ENCODE measurements at regions not wholly inside any gene's neighbourhood (a gene's known extent, or its start where the extent isn't known, plus 50 kb on each side); places are given as distances from the start of the nearest gene placed in this dataset.

DNA sequence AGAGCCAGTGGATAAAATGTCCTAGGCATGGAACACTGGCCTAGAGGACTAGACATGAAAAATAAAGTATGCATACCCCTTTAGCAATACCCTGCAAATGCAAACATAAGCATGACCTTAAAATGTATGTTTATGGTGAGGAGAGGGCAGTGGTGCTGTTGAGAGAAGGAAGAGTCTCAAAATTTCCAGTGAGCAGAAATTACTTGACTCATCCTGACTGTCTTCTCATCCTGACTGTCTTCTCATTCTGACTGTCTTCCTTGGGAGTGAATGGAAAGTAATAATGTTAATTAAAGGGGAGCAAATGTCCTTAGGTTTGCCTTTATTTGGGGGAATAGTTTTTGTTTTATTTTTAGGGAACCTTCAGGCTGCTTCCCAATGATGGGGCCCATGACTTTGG lies 121.5 kb upstream of the GALNT15 start:
- Histone ChIP-seq H3K27ac (ENCODE audit: low read depth, low read length) (no peak overlapping the region), H2AFZ (ENCODE audit: low read length, unreplicated experiment) (no peak overlapping the region), H3K4me3 (ENCODE audit: low read depth, low read length) (no peak overlapping the region), H3K4me1 (ENCODE audit: control insufficient read depth, insufficient read depth, low read length, unreplicated experiment) (peaks cover 36% of the 10 kb centered on the region), H3K36me3 (ENCODE audit: insufficient read depth, low read length) (no peaks in the 10 kb centered on the region), H3K27me3 (ENCODE audit: insufficient read depth, low read length) (no peaks in the 10 kb centered on the region), H3K79me2 (ENCODE audit: control insufficient read depth, insufficient read depth, low read length, unreplicated experiment) (no peaks in the 10 kb centered on the region)

DNA sequence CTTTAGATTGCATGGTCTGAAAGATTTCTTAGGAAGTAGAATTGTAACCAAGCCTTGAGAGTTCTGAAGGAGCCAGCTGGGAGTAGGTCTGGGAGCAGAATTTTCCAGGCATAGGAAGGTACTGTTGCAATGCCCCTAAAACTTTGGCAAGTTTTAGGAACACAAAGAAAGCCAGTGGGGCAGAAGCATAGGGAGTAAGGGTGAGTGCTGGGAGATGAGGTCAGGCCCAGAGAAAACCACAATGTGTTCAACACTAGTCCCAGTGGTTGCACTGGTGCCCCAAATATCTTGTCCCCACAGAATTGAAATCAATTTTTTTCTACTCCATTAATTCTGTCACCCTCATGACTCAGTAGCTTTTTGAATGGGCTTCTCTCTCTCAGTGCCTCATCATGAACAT lies 120.7 kb upstream of the GALNT15 start:
- Histone ChIP-seq H3K4me1 (ENCODE audit: control insufficient read depth, insufficient read depth, low read length, unreplicated experiment) (peaks cover 40% of the 10 kb centered on the region), H3K27ac (ENCODE audit: low read depth, low read length) (peak overlapping the region; percentile 89; the same call in 1 of the 2 replicates), H3K27me3 (ENCODE audit: insufficient read depth, low read length) (no peaks in the 10 kb centered on the region), H3K36me3 (ENCODE audit: insufficient read depth, low read length) (no peaks in the 10 kb centered on the region), H2AFZ (ENCODE audit: low read length, unreplicated experiment) (no peak overlapping the region), H3K79me2 (ENCODE audit: control insufficient read depth, insufficient read depth, low read length, unreplicated experiment) (no peaks in the 10 kb centered on the region), H3K4me3 (ENCODE audit: low read depth, low read length) (no peak overlapping the region)

DNA sequence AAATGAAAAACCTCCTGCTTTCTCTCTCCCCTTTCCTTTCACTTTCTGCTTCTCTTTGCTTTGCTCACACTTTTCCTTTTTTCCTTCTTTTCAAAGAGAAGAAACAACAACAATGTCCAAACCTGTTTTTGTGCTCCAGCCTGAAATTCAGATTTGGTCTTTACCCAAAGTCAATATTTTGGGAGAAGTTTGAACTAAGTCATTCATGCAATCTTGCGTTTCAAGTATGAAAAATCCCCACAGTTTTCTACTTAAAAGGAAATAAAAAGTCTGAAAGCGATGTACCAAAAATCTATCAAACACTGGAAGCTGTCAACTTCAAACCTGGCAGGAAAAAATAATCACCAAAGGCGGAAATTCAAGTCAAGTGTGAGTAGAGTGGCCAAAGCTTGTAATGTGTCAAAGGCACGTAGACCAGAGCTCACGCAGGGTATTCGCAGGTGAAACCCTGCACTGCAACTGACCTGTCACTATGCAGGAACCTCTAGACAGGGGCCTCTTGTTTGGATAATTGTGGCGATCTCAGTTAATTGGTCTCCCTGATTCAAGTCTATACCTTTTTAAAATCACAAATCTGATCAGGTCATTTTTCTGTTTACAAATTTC lies 118.8 kb upstream of the GALNT15 start:
- no peaks in the 10 kb centered on the region for H3K36me3 ChIP-seq (ENCODE audit: insufficient read depth, low read length)
- peak overlapping the region; percentile 2 for H2AFZ ChIP-seq (ENCODE audit: low read length, unreplicated experiment)
- peak overlapping the region; percentile 53 for H3K4me3 ChIP-seq (ENCODE audit: low read depth, low read length)
- H3K4me1 ChIP-seq (ENCODE audit: control insufficient read depth, insufficient read depth, low read length, unreplicated experiment): peaks cover 54% of the 10 kb centered on the region
- H3K27ac ChIP-seq (ENCODE audit: low read depth, low read length): peak overlapping the region; percentile 89
- no peaks in the 10 kb centered on the region for H3K79me2 ChIP-seq (ENCODE audit: control insufficient read depth, insufficient read depth, low read length, unreplicated experiment)
- no peaks in the 10 kb centered on the region for H3K27me3 ChIP-seq (ENCODE audit: insufficient read depth, low read length)

DNA sequence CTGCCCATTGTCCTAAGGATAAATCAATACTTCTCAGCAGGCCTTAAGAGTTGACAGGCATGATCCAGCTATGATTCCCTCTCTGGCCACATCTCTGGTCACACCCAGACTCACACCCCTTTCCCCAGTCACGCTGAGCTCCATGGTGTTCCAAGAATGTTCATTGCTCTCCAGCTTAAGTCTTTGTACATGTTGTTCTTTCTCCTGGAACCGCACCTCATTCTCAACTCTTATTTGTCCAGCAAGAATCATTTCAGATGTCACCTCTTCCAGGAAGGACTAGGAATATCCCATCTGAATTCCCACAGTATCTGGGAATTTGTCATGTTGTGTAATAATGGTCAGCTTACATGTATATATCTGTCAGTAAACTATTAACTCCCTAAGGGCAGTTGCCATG lies 118.3 kb upstream of the GALNT15 start:
- Histone ChIP-seq H2AFZ (ENCODE audit: low read length, unreplicated experiment) (no peak overlapping the region), H3K79me2 (ENCODE audit: control insufficient read depth, insufficient read depth, low read length, unreplicated experiment) (no peaks in the 10 kb centered on the region), H3K27me3 (ENCODE audit: insufficient read depth, low read length) (no peaks in the 10 kb centered on the region), H3K27ac (ENCODE audit: low read depth, low read length) (peak overlapping the region; percentile 89), H3K36me3 (ENCODE audit: insufficient read depth, low read length) (no peaks in the 10 kb centered on the region), H3K4me1 (ENCODE audit: control insufficient read depth, insufficient read depth, low read length, unreplicated experiment) (peaks cover 60% of the 10 kb centered on the region), H3K4me3 (ENCODE audit: low read depth, low read length) (no peak overlapping the region)

DNA sequence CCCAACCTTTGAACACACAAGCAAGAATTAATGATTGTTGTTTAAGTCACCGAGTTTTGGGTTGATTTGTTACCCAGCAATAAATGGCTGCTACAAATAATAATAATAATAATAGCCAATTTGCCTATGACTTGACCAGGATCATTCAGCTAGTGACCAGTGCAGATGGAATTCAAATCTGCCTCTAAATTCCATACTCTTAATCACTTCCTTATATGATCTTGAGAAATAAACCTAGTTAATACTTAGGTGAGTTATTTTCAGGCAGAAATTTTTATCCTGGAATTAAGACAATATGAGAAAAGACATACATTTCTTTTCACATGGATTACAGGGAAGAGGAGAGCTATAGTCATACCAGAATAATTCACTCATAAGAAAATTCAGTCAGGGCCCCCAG lies 116.0 kb upstream of the GALNT15 start:
- no peaks in the 10 kb centered on the region for H3K79me2 ChIP-seq (ENCODE audit: control insufficient read depth, insufficient read depth, low read length, unreplicated experiment)
- no peaks in the 10 kb centered on the region for H3K36me3 ChIP-seq (ENCODE audit: insufficient read depth, low read length)
- H3K4me1 ChIP-seq (ENCODE audit: control insufficient read depth, insufficient read depth, low read length, unreplicated experiment): peaks cover 69% of the 10 kb centered on the region
- no peak overlapping the region for H2AFZ ChIP-seq (ENCODE audit: low read length, unreplicated experiment)
- H3K27ac ChIP-seq (ENCODE audit: low read depth, low read length): peak overlapping the region; percentile 99
- no peak overlapping the region for H3K4me3 ChIP-seq (ENCODE audit: low read depth, low read length)
- H3K27me3 ChIP-seq (ENCODE audit: insufficient read depth, low read length): no peaks in the 10 kb centered on the region

DNA sequence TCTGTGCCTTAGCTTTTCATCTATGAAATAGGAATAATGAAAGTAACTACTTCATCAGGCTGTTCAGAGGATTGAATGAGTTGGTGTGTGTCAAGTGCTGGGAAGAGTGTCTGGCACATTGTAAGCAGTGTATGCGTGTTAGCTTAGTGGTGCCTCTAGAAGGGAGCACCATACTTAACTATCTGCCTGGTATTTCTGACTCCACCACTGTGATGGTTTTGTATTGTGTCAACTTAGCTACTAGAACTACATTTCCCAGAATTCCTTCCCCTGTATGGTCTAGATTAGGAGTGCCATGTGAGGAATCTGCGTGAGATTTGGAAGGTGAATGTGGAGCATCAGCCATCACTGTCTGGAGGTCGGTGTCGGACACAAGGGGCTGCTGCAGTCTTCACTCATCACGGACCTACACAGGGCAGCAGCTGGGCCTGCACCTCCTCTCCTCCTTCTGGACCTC lies 115.4 kb upstream of the GALNT15 start:
- Histone ChIP-seq H3K27me3 (ENCODE audit: insufficient read depth, low read length) (no peaks in the 10 kb centered on the region), H3K27ac (ENCODE audit: low read depth, low read length) (peak overlapping the region; percentile 99), H2AFZ (ENCODE audit: low read length, unreplicated experiment) (no peak overlapping the region), H3K4me1 (ENCODE audit: control insufficient read depth, insufficient read depth, low read length, unreplicated experiment) (peaks cover 64% of the 10 kb centered on the region), H3K4me3 (ENCODE audit: low read depth, low read length) (peak overlapping the region; percentile 17; the same call in 1 of the 2 replicates), H3K36me3 (ENCODE audit: insufficient read depth, low read length) (no peaks in the 10 kb centered on the region), H3K79me2 (ENCODE audit: control insufficient read depth, insufficient read depth, low read length, unreplicated experiment) (no peaks in the 10 kb centered on the region)

DNA sequence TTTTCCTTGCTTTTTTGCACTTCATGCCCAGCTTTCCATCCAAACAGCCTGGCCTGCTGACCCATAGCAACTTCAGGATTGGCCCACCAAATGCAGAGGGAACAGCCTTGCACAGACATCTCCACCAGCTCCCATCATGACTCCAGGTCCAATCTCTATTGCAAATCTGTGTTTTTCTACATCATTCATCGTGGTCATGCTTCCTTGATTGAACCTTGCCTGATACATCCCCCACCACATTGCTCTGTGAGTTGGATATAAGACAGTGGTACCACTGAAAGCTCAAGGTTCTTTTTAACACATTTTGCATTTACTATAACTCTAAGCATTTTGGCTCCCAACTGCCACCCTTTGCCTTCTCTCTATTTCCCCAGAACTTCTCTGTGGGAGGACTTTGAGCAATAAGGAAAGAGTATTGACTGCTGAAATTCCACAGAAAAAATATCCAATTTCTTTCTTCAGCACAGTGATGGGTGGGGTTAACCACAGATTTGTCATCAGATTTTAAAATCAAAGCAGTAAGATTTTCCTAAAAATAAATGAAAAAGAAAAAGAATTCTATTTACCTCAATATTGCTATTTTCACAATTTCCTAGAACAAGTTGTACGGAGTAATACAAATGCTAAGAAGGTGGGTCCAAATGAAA lies 114.6 kb upstream of the GALNT15 start:
- Histone ChIP-seq H3K4me3 (ENCODE audit: low read depth, low read length) (peak overlapping the region; percentile 17; the same call in 1 of the 2 replicates), H2AFZ (ENCODE audit: low read length, unreplicated experiment) (no peak overlapping the region), H3K79me2 (ENCODE audit: control insufficient read depth, insufficient read depth, low read length, unreplicated experiment) (no peaks in the 10 kb centered on the region), H3K27me3 (ENCODE audit: insufficient read depth, low read length) (no peaks in the 10 kb centered on the region), H3K36me3 (ENCODE audit: insufficient read depth, low read length) (no peaks in the 10 kb centered on the region), H3K4me1 (ENCODE audit: control insufficient read depth, insufficient read depth, low read length, unreplicated experiment) (peaks cover 62% of the 10 kb centered on the region), H3K27ac (ENCODE audit: low read depth, low read length) (peak overlapping the region; percentile 99)

DNA sequence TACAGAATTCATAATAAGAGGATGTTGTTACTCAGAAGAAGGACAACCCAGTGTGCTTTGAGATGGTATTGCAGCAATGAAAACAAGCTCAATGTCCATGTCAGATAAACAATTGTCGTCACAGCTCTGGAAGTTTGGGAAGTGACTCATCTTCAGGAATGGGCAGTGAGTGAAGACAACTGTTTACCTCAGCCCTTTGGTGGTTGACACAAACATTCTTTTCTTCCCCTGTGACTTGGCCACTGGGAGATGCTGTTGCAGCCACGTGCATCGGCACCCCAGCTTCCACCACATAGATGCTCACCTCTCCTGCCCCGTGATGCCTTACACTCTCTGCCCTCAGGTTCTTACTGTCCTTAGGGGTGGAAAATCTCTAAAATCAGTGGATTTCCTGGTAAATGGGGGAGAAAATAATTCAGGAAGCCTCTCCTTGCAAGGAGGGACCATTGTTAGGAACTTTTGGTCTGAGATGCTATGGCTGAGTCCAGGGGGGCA lies 114.1 kb upstream of the GALNT15 start:
- Histone ChIP-seq H3K4me1 (ENCODE audit: control insufficient read depth, insufficient read depth, low read length, unreplicated experiment) (peaks cover 62% of the 10 kb centered on the region), H3K79me2 (ENCODE audit: control insufficient read depth, insufficient read depth, low read length, unreplicated experiment) (no peaks in the 10 kb centered on the region), H3K27ac (ENCODE audit: low read depth, low read length) (peak overlapping the region; percentile 99), H2AFZ (ENCODE audit: low read length, unreplicated experiment) (no peak overlapping the region), H3K36me3 (ENCODE audit: insufficient read depth, low read length) (no peaks in the 10 kb centered on the region), H3K4me3 (ENCODE audit: low read depth, low read length) (no peak overlapping the region), H3K27me3 (ENCODE audit: insufficient read depth, low read length) (no peaks in the 10 kb centered on the region)

DNA sequence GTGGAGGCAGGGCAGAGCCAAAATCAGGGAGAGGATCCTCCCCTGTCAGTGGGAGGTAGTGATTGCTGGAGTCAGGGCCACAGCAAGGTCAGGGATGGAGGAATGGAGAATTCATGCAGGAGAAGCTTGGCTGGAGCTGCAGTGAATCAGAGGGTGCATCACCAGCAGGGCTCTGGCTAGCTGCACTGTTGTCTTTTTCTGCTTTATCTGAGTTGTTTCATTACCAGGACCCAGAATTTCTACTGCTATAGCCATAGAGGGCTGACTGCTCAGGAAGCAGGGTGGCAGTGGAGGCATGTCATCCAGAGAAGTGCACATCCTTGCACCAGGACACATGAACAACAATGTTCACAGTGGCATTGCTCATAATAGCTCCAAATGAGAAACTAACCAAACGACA lies 113.5 kb upstream of the GALNT15 start:
- Histone ChIP-seq H3K36me3 (ENCODE audit: insufficient read depth, low read length) (no peaks in the 10 kb centered on the region), H3K27me3 (ENCODE audit: insufficient read depth, low read length) (no peaks in the 10 kb centered on the region), H3K27ac (ENCODE audit: low read depth, low read length) (peak overlapping the region; percentile 99), H3K79me2 (ENCODE audit: control insufficient read depth, insufficient read depth, low read length, unreplicated experiment) (no peaks in the 10 kb centered on the region), H3K4me1 (ENCODE audit: control insufficient read depth, insufficient read depth, low read length, unreplicated experiment) (peaks cover 61% of the 10 kb centered on the region), H3K4me3 (ENCODE audit: low read depth, low read length) (no peak overlapping the region), H2AFZ (ENCODE audit: low read length, unreplicated experiment) (no peak overlapping the region)

DNA sequence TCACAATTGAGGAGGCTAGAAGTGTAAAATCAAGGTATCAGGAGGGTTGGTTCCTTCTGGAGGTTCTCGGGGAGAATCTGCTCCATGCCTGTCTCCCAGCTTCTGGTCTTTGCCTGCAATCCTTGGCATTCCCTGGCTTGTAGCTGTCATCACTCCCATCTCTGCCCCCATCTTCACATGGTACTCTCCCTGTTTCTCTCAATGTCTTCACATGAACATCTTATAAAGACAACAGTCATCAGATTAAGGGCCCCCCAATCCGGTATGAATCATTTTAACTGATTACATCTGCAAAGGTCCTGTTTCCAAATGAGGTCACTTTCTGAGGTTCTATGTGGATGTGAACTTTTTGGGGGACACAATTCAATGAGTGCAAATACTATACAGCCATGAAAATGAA lies 113.0 kb upstream of the GALNT15 start:
- Histone ChIP-seq H3K4me1 (ENCODE audit: control insufficient read depth, insufficient read depth, low read length, unreplicated experiment) (peaks cover 56% of the 10 kb centered on the region), H2AFZ (ENCODE audit: low read length, unreplicated experiment) (no peak overlapping the region), H3K36me3 (ENCODE audit: insufficient read depth, low read length) (no peaks in the 10 kb centered on the region), H3K27me3 (ENCODE audit: insufficient read depth, low read length) (no peaks in the 10 kb centered on the region), H3K4me3 (ENCODE audit: low read depth, low read length) (no peak overlapping the region), H3K27ac (ENCODE audit: low read depth, low read length) (peak overlapping the region; percentile 99), H3K79me2 (ENCODE audit: control insufficient read depth, insufficient read depth, low read length, unreplicated experiment) (no peaks in the 10 kb centered on the region)

DNA sequence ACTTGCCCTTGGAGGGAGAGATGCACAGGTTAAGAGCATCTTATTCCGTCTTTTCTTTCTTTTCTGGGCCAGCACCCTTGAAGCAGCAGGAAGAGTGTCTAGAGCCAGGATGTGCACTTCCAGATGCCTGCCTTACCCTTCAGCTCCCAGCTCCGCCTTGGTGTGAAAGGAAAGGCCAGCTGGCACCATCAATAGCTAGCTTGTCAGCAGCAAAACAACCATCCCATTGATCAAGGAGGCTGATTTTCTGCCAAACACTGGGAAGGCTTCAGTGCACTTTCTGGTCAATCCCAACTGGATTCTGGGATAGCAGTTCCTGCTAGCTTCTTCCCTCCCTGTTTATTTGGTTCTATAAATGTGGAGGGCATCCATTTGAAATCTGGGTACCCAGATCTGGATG lies 110.9 kb upstream of the GALNT15 start:
- H3K36me3 ChIP-seq (ENCODE audit: insufficient read depth, low read length): no peaks in the 10 kb centered on the region
- H3K4me1 ChIP-seq (ENCODE audit: control insufficient read depth, insufficient read depth, low read length, unreplicated experiment): peaks cover 62% of the 10 kb centered on the region
- no peaks in the 10 kb centered on the region for H3K27me3 ChIP-seq (ENCODE audit: insufficient read depth, low read length)
- H3K27ac ChIP-seq (ENCODE audit: low read depth, low read length): no peak overlapping the region
- H3K4me3 ChIP-seq (ENCODE audit: low read depth, low read length): no peak overlapping the region
- no peak overlapping the region for H2AFZ ChIP-seq (ENCODE audit: low read length, unreplicated experiment)
- no peaks in the 10 kb centered on the region for H3K79me2 ChIP-seq (ENCODE audit: control insufficient read depth, insufficient read depth, low read length, unreplicated experiment)
